Fibroblast of gingiva (primary cell): ENCODE measurements at regions not wholly inside any gene's neighbourhood (a gene's known extent, or its start where the extent isn't known, plus 50 kb on each side); places are given as distances from the start of the nearest gene placed in this dataset.
A peak's percentile ranks its signal among the peaks of the same experiment; 100 is the strongest.

ENCODE experiments used
- DNase-seq: peaks from one replicate; pipeline ENCODE4 v3.0.0-alpha.2; 2011; ENCODE audit warnings: low read depth

DNA sequence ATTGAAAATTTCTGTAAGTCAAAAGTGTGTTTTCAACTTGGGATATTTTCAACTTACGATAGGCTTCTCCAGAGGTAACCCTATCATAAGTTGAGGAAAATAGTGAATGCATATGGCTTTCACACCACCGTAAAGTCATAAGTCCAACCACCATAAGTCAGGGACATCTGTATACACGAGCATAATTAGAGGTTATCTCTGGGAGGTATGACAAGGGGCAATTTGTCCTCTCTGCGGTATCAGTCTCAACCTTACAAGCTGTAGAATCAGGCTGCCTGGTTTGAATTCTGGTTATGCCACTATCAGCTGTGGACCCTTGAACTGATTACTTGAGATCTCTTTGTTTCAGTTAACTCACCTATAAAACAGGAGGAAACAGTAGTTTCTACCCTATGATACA lies 202.9 kb upstream of the JARID2 start:
- DNase-seq: no peak

DNA sequence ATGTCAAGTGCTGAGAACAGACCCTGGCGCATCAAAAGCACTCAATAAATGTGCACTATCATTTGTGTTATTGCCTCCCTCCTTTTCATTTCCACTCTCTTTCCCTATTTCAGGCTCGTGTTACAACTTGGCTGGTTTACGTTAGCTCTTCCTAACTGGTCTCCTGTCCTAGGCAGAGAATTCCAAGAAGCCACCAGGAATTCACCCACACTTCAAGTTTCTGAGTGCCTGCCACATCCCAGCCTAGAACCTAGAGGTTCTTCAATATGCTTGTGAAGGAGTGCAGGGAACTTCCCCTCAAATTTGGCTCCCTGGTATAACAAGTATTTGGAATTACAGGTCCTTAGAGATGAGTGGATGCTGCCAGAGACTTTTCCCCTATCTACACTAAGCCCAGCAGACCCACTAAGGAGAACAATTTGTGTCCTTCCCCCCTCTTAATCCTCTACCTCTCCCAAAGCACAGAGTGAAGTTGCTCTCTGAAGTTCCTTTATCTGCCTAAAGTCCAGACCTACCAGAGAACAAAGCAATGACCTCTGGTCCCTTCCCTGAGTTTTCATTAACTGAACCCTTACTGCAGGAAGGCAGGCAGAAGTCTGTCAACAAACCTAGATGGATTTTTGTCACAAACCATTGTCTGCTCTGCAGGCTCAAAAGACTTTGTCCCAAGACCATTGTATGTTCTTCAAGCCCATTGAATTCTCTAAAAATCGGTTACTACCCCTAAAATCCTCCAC lies 201.6 kb upstream of the JARID2 start:
- DNase-seq: no peak

DNA sequence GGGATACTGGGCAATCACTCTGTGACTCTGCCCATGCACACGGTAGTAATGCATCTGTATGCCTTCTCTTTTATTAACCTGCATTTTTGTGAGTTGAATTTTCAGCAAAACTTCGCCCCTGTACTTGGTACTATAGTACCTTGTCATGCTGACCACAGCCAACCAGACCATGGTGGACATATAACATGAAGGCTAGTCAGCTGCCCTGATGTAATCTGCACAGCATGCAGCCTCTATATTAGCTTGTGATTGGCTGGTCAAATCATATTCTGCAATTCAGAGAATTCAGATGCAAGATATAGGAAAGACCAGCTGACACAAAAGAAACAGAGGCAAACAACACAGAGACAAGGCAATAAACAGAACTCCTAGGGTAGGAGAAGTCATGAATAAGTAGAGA lies 200.9 kb upstream of the JARID2 start:
- DNase-seq: no peak

DNA sequence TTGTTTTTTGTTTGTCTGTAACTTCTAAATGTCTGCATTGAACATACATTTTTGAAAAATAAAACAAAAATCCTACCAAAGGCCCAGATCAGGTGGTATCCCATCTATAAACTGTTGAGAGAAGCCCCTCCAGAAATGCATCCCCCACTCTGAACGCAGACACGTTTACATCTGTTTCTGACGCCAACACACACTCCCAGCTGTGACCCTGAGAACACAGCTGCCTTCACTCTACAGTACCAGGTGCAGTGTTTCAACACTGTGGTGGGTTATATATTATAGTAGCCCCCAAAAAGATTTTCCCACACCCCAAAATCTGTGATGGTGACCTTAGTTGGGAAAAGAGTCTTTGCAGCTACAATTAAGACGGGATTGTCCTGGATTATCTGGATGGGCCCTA lies 199.1 kb upstream of the JARID2 start:
- no peak for DNase-seq

DNA sequence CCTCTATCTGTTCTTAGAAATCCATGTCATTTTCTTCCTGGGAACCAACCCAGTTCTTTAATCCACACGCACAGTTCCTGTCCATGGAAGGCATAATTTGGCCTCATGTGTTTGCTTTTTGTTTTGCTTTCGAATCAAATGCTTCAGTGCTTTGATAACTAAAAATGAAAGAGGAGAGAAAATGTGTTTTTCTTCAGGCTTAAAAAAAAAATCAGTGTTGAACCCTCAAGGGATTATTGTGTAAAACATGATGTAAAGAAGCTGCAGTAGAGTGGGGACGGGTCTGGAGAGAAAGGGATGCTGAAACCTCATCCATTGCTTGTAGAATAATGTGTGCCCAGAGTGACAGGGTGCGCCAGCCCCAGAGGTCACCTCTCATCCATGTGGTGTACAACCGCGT lies 197.5 kb upstream of the JARID2 start:
- DNase-seq: no peak

DNA sequence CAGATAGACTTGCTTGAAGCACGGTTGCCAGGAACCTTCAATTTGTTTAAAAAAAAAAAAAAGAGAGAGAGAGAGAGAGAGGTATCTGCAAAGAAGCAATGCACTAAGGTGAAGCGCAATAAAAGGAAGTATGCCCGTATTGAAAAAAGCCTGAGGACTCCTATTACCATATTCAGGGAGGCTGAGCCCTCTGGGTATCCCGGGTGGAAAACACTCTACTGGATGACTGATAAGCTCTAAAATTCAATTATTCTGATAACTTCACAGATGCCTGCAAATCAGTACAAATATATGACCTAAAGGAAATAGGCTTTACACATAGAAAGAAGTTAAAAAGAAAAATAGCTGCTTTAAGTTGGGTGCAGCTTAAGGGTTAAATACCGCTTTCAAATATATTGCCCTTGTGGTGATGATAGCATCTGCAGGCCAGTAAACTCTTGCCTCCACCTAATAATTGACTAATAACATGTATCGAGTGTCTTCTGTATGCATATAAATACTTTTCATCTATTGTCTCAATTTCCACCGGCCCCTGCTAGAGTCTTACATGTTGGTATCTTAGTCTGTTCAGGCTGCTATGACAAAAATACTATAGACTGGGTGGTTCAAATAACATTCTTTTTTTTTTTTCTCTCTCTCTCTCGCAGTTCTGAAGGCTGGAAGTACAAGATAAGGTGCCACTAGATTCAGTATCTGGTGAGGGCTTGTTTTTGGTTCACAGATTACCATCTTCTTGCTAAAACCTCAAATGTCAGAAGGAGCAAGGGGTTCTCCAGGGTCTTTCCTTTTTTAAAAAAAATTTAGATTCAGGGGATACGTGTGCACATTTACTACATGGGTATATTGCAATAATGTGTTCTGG lies 187.4 kb upstream of the JARID2 start:
- DNase-seq: no peak

DNA sequence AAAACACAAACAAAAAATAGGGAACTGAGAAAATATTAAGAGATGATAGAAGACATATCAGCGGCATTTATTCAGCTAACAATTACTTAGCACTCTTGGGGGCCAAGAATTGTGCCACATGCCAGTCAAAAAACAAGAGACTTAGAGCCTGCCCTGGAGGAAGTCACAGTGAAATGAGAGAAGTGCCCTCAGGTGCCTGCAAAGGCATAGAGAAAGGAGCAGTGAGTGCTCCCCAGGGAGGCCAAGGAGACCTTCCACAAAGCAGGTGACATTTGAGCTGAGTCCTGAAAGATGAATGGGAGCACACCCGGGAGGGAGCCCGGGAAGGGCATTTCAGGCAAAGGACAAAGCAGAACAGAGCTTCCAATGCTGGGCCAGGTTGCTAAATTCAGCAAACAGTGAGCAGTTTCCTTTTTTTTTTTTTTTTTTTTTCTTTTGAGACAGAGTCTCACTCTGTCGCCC lies 184.7 kb upstream of the JARID2 start:
- no peak for DNase-seq

DNA sequence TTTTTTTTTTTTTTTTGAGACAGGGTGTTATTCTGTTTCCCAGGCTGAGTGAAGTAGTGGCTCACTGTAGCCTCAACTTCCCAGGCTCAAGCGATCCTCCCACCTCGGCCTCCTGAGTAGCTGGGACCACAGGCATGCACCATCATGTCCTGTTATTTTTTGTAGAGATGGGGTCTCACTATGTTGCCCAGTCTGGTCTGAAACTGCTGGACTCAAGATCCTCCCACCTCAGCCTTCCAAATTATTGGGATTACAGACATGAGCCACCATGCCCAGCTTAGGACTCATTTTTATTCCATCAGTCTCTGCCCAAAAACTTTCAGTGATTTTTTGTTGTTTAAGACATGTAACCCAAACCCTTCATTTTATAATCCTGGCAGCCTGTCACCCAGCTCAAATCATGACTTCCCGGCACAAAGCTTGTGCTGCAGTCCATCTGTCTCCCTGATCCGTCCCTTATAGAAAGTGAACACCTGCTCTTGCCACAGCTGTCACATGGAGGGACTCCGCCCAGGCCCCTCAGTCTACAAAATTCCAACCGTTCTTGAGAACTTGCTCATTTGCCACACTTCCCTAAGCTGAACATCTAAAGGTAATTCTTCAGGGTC lies 183.9 kb upstream of the JARID2 start:
- no peak for DNase-seq

DNA sequence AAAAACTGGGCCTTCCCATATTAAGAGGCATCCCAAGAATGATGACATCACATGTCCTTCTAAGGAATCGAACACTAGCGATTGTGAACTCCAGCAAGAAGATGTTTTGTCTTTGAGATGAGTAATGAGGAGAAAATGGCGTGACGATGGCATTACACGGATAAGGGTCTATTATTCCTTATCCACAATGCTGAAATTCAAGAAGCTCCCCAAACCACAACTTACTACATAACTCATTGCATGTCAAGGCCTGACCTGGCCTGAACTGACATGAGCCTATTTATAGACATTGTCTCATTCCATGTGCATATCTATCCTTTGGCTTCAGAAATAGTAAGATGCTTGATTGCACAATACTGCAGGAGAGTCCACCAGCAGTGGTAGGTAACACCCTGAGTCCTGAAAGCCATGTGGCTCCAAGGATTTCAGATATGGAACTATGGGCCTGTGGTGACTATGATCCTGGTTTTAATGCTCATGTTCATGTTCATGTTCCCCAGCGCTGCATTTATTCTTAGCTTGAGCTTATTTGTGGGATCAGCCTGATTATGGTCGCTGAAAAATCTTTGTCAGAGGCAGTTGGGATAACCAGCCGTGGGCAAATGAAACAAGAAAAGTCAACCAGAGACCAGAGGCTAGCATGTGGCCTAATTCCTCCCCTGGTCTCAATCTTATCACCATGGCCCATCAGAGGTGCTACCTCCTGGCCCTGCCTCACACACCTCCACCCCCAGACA lies 183.2 kb upstream of the JARID2 start:
- peak; percentile 74 for DNase-seq

DNA sequence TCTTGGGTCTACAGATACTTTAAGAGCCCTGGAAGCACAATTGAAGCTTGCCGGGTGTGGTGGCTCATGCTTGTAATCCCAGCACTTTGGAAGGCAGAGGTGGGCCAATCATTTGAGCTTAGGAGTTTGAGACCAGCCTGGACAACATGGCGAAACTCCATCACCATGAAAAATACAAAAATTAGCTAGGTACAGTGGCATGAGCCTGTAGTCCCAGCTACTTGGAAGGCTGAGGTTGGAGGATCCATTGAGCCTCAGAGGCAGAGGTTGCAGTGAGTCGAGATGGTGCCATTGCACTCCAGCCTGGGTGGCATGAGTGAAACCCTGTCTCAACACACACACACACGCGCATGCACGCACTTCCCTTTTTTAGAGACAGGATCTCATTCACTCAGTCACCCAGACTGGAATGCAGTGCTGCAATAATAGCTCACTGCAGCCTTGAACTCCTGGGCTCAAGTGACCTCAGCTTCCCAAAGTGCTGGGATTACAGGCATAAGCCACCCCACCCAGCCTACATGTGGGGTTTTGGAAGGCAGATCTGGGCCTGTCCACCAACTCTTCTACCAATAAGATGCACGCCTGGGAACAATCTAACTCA lies 182.5 kb upstream of the JARID2 start:
- DNase-seq: peak; percentile 12

DNA sequence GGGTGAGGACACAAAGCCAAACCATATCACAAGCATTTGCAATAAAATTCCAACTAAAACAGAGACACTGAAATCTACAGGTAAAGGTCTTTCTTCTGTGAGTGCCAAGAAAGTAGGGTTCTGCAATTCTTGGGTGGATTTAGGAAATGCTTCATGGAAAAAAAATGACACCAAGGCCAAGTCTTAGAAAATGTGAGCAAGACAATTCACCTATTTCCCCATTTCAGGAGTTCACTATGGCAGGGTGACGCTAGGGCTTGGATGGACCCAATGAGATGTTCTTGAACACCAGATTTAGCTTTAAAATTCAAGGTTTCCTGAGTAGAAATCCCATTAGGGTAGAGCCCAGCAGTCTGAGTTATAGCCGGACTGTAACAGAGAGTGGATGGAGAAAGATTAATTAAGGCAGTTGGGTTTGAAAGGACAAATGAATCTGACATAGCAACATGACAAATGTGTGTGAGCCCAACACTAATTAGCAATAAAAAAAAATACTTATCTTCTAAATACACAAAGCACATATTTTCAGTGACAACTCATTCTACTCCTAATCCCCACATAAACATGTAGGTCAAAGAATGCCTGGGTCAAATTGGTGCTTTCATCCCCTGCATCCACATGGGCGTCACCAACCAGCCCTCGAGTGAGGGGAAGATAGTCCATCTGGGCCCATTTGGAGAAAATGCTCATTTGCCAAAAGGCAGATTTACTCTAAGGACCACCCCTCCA lies 180.4 kb upstream of the JARID2 start:
- no peak for DNase-seq

DNA sequence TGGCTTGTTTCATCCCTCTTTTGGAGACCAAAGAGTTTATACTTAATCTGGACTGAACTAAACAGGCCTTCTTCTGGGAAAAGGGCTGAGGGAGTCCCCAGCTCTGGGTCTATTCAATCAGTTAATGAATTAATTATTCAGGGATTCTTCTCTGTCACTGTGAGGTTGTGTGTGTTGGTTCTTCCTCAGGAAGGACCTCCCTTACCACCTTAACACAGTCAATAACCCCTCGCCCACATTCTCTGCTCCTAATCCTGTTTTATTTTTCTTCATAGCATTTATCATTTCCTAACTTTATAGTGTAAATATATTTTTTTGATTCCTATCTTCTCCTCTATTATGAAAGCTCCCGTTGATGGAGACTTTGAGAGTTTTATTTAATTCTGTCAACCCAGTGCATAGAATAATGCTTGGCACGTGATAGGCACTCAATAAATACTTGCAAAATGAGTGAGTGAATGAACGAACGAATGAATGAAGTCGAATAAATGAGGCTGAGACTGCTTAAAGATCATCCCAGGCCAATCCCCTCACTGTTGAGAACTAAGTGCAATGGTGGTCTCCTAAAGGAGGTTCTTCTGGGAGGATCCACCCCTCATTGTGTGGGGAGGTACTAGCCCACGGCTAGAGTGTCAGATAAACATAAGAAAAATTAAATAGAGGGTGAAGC lies 179.6 kb upstream of the JARID2 start:
- DNase-seq: no peak

DNA sequence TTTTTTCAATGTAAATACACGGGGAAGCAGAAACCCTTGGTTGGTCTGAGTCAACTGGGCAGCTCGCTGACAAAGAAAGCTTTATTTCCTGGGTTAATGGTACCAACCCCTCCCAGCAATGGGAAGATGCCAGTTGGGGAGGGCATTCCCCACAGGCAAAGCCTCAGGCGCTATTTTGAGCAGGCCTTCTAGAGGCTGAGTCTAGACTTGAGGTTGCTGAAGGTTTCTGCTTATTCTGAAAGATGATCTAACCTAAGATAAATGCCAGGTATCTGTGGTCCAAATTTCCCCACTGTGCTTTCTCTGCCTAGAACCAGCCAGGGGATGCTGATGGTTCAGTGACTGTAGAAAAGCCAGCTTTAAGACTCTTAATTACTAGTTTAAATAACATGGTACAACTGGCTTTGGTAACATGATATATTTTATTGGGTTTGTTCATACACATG lies 172.5 kb upstream of the JARID2 start:
- DNase-seq: no peak

DNA sequence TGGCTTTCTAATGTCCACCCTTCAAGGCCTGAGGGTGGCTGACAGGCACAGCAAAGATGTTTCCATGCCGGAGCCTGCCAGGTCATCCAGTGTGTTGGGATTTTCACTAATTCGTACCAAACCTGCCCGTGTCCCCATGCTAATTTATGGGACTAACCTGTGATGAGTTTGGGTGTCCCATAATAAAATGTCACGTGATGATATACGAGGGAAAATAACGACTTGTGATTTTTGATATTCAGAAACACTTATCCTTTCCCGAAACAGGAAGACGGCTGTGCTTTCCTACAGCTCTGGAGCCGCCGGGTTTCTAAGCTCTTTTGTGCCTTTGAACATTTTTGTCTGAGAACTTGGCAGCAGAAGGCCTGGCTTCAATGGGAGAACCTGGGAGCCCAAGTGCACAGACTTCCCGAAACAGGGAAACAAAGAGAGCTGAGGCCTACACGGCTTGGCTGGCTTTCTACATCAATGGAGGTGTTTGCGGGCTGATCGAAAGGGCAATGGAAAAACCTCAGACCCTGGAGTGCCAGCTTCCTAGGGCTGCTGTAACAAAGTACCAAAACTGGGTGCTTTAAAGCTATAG lies 171.9 kb upstream of the JARID2 start:
- no peak for DNase-seq

DNA sequence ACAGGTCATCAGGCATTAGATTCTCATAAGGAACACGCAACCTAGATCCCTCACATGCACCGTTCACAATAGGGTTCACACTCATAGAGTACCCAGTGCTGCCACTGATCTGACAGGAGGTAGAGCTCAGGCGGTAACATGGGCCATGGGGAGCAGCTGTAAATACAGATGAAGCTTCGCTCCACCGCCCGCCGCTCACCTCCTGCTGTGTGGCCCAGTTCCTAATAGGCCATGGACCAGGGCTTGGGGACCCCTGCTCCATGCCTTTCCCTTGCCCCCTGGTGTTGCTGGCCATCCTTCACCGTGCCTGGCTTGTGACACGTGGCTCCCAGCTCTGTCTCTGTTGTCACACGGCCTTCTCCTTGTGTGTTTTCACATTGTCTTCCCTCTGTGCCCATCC lies 171.1 kb upstream of the JARID2 start:
- DNase-seq: no peak

DNA sequence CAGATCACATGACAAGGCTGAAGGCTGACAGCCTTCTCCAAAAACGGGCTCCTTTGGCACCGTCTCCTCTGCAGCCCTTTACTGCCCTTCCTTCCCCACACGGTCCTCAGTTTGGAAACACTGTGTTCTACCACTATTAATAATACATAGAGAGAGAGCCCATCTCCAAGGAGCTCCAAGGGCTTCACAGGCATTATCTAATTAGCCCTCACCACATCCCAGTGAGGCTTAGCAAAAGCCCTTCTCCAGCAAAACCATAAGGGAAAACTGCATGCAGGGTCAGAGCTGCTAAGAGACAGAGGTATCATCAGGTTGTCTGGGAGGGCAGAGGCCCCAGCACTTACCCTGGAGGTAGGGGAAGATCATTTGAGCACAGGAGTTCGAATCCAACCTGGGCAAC lies 169.3 kb upstream of the JARID2 start:
- DNase-seq: no peak

DNA sequence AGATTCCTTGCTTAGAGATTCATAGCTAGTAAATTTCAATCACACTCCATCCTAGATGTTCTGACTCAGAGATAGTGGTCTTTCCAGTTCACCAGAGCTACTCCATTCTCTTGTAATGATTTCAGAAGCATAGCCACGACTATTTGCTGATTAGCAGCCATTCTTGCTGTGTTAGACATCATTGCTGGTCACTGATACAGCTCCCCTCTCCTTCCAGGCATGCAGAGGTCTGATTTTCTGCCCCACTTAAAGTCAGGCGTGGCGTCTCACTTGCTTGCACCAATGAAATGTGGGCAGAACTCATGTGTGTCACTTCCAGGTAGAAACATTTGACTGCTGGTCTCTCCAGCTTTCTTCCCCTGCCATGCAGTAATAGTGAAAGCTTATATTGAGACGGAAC lies 168.9 kb upstream of the JARID2 start:
- DNase-seq: no peak

DNA sequence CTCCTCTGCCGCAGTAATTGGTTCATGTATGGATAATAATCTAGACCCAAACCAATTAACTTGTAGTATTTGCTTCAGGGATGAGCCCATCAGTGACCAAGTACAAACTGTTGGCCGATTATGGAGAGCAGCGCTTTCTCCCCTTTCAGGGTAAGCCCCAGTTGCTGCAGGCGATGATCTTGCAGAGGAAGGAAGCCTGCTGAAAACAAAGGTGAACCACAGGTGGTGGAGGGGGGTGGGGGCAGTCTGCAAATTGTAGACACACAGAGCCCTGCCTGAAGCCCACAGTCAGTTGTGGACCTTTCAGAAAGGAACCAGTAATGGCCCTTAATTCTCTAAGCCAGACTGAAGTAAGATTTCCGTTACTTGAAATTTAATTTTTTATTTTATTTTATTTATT lies 167.9 kb upstream of the JARID2 start:
- DNase-seq: no peak

DNA sequence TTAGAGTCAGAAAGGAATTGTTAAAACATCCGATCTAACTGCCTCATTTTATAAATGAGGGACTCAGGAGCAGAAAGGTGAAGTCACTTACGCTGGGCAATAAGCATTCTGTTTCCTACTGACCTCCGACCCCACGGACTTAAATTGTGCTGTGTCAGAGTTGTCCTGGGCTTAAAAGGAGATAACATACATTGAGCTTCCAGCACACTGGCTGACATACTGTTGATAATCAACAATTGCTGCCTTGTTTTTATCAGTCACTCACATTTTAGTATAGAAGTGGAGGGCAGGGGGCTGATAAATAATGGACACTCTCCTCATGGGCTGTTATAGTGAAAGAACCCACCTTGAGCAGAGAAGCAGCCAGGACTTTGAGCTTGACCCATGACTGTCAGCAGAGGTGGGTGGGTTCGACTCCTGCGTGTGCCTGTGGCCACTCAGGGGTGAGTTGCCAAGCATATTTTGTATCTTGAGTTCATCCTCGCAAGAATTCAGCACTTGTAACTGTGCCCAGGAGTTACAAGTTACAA lies 166.5 kb upstream of the JARID2 start:
- no peak for DNase-seq

DNA sequence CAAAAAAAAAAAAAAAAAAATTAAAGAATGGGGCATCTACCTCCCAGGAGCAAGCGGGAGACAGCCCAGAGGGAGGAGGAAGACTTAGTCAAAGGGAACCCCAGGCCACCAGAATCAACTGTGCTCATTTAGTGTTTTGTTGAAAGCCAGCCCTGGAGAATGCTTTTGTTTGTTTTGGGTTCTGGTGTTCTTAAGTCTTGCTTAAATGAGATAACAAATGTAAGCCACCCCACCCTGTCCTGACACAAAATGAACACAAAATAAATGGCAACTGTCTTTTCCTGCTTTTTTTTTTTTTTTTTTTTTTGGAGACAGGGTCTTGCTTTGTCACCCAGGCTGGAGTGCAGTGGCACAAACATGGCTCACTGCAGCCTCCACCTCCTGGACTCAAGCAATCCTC lies 165.0 kb upstream of the JARID2 start:
- DNase-seq: no peak
